GM19025 (cell line): ENCODE measurements at regions not wholly inside any gene's neighbourhood (a gene's known extent, or its start where the extent isn't known, plus 50 kb on each side); places are given as distances from the start of the nearest gene placed in this dataset.
"Not testable (repeated sequence)": the region's sequence is repeated elsewhere in the genome, so short reads cannot be mapped to it uniquely, and the experiment has no call there.

Source experiments
- ATAC-seq: cut with Tn5 transposase; IDR thresholded peaks from one replicate; pipeline ENCODE4 v1.9.1; 2021; ENCODE audit warnings: mild to moderate bottlenecking, low read depth, moderate library complexity; ENCODE audit not compliant: unreplicated experiment

GRCh38 chr1:37362594-37363385 is 111.6 kb upstream of the ZC3H12A start:
- no peak for ATAC-seq

- ATAC-seq = no peak
Observed at GRCh38 chr1:37363535-37363934, 110.8 kb upstream of the ZC3H12A start.

- not testable (repeated sequence) for ATAC-seq
Observed at GRCh38 chr1:37368665-37369315, 105.6 kb upstream of the ZC3H12A start.

GRCh38 chr1:37372302-37372701 is 102.1 kb upstream of the ZC3H12A start:
- ATAC-seq = no peak

- no peak for ATAC-seq
Observed at GRCh38 chr1:37372711-37373110, 101.7 kb upstream of the ZC3H12A start.

- no peak for ATAC-seq
Observed at GRCh38 chr1:37373413-37373812, 101.0 kb upstream of the ZC3H12A start.

GRCh38 chr1:37380546-37380945 is 93.8 kb upstream of the ZC3H12A start:
- ATAC-seq = not testable (repeated sequence)

GRCh38 chr1:37387854-37388253 is 86.5 kb upstream of the ZC3H12A start:
- no peak for ATAC-seq

GRCh38 chr1:37389327-37389726 is 85.1 kb upstream of the ZC3H12A start:
- ATAC-seq = no peak

GRCh38 chr1:37391211-37392011 is 83.0 kb upstream of the ZC3H12A start:
- no peak for ATAC-seq

GRCh38 chr1:37392051-37392450 is 82.3 kb upstream of the ZC3H12A start:
- ATAC-seq = no peak

- ATAC-seq = no peak
Observed at GRCh38 chr1:37393173-37394120, 80.9 kb upstream of the ZC3H12A start.

GRCh38 chr1:37394574-37395464 is 79.6 kb upstream of the ZC3H12A start:
- ATAC-seq = no peak

GRCh38 chr1:37398096-37398495 is 76.3 kb upstream of the ZC3H12A start:
- ATAC-seq = no peak

- no peak for ATAC-seq
Observed at GRCh38 chr1:37399205-37399604, 75.2 kb upstream of the ZC3H12A start.

GRCh38 chr1:37399830-37400464 is 74.4 kb upstream of the ZC3H12A start:
- ATAC-seq = no peak

- no peak for ATAC-seq
Observed at GRCh38 chr1:37400466-37401225, 73.7 kb upstream of the ZC3H12A start.

- no peak for ATAC-seq
Observed at GRCh38 chr1:37403166-37403565, 71.2 kb upstream of the ZC3H12A start.
